Activated CD4-positive, alpha-beta T cell treated with anti-CD3 and anti-CD28 coated beads for 1 hour (primary cell): ENCODE measurements at regions not wholly inside any gene's neighbourhood (a gene's known extent, or its start where the extent isn't known, plus 50 kb on each side); places are given as distances from the start of the nearest gene placed in this dataset.

ENCODE experiments used
- DNase-seq: peaks from one replicate; pipeline ENCODE4 v3.0.0-alpha.2; 2020

DNA sequence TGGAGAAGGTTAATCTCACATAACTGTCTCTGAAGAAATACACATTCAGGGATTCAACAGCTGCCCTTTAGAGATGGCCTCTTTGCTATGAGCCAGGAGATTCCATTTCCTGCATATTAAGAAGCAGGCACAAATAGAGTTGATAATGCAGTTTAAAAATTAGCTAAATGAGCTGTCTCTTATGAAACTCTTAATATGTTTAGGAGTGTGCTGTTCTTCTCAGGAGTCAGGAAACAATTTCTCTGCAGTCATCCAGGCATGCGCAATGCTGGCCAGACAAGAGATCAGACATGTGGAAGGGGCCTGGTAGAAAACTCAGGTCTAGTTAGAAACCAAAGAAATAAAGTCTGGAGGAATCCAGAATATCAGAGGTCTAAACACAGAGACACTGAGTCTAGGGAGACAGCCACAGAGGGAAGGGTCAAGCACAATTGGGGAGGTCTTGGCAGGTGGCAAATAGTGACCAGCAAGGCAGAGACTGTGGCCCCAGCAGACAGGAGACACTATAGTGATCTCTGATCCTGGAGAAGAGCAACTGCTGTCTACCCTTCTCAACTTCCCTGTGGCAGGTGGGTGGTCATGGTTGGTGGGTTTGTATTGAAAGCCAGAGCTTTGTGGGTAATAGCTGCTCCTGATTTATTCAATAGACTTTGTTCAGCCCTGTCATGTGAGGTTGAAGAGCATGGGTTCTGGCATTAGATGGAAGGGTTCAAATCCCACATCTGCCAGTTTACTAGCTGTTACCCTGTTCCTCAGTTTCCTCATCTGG lies 185.8 kb upstream of the RMST start:
- DNase-seq, result no peak

DNA sequence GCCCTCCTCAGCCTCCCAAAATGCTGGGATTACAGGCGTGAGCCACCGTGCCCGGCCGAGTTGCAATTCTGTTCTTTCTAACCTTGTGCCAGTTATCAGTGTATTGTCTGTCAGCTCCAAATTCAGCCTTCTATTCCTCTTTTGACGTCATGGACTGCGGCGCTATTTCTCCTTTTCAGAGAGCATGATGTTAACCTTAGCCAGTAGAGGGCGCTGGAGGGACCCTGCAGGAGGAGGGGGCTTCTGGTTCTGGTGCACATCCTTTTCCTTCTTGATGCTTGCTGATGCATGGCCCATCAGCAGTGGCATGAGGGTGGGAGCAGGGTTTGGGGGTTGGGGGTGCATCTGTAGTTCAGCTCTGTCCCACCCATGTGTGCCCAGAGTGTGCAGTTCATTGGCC lies 179.3 kb upstream of the RMST start:
- DNase-seq, result no peak

DNA sequence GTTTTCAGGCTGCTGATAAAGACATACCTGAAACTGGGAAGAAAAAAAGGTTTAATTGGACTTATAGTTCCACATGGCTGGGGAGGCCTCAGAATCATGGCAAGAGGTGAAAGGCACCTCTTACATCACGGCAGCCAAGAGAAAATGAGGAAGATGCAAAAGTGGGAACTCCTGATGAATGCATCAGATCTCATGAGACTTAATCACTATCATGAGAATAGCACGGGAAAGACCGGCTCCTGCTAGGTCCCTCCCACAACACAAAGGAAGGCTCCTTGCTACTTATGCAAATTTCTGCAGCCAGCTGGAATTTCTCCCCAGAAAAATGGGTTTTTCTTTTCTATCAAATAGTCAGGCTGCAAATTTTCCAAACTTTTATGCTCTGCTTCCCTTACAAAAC lies 174.1 kb upstream of the RMST start:
- DNase-seq, result no peak

DNA sequence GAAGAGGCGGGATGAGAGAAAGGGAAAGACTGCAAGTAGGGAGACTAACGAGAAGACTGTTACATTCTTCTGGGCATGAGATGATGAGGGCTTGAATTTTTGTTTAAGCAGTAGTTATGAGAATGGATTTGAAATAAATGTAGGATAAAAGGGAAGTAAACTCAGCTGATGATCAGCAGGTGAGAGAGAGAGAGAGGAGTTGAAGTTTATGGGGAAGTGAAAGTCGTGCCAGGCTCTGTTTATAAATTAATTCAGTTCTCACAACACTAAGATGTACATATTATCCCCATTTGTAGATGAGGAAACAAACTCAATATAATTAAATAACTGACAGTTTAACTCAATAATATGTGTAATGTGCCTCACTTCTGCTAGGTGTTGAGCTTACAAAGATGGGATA lies 170.0 kb upstream of the RMST start:
- no peak for DNase-seq

DNA sequence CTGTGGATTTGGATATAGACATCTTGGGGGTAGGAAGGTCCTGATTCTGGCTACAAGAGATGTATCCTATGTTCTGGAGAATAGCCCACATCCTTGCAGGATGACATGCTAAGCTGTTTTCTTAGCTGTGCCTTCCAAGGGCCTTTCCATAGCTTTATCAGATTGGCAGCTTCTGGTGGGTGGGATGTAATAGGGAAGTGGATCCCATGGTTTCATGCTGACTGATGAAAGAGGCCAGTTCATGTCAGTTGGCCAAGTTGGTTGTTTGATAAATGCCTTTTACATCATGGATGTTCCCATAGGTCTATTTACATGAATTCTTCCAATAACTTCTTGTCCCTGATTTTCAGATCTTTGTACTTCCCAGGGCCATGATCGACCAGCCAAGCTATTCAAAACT lies 169.1 kb upstream of the RMST start:
- DNase-seq, result no peak

DNA sequence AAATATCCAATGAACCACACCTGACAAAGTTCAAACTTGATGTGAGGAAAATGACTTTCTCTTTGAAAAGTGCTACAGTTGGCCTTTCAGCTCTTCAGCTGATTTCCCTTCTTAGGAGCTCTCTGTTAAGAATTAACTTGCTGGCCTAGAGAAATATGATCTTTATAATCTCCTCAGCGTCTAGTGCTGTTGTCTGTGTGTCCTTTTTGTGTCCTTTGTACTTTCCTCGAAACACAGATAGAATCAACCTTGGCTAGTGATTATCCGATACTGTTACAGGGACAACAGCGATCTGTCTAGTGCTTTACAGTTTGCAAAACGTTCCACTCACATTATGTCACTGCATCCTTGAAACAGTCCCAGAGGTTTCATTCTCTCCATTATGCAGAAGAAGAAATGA lies 162.8 kb upstream of the RMST start:
- DNase-seq, result no peak

DNA sequence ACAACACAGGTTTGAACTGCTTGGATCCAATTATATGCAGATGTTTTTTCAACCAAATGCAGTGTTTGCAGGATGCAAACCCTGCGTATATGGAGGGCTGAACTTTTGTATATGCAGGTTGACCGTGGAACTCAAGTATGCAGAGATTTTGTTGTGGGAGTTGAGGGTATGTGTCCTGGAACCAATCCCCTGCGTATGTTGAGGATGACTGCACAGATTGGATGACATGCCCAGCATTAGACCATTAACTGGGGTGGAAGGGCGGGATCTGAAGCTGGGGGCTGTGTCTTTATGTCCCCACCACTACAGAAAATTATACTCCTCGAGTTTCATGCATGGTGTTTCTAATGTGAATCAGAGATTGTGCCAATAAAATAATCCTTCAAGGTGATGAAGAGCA lies 162.2 kb upstream of the RMST start:
- no peak for DNase-seq

DNA sequence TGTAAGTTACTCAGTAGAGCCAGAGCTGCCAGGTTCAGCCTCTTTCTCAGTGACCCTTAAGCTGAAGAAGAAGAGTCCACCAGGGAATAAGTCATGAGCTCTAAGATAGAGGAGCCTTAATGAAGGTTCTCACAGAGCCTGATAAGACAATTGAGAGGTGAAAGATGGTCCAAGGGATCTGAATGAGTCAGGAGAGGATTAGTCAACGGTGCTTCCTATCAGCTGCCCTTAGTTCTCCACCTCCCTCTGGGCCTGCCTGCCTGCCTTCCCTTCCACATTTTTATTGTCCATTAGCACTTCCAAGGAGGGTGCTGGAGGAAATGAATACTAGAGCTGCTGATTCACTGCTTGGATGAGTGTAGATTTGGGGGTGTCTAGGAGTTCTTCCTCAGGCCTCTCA lies 161.7 kb upstream of the RMST start:
- DNase-seq, result no peak

DNA sequence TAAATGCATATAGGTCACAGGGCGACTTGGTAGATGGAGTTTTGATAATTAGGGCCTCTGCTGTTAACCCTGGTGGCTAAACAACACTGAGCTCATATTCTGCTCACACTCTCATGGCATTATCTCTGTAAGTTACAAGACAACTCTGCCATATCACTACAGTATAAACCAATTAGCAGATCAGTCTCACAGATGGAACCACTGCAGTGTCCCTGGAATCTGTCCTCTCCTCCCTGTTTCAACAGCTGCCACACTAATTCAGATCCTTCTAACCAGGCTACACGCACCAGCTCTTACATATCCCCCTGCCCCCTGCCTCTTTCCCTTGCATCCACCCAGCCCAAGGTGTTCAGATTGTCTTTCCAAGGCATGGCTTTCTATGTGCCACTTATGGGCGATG lies 161.0 kb upstream of the RMST start:
- DNase-seq, result no peak

DNA sequence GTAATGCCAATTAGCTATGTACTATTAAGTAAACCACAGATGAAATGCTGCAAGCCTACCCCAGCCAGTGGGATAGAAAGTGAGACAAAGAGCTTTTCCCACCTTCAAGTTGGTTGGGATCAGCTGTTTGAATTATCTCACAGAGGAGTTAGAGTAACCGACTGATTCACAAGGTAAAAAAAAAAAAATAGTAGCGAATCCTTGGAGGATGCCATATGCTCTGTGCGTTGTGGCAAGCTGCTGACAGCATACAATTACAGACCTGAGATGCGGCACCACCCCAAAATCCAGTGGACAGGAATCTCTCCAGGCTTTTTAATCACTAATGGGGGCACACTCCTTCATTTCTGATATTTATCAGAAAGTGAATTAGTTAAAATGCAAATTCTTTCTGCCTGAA lies 157.0 kb upstream of the RMST start:
- DNase-seq, result no peak

DNA sequence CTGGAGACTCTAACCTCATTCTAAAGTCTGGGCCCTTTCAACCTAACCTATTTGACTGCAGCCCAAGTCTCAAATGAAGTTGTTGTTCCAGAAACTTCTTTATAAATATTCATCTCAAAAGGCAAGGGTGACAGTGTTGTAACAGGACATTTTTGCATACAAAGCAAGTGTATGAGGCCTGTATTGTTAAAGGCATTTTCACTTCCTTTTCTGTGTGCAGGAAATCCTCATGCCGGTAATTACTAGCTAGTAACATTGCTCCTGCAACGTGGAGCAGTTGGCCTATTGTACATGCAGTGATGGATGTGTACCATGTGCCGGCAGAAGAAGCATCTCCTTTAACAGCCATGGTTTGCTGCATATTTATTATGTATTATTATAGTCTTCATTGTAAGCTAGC lies 156.5 kb upstream of the RMST start:
- DNase-seq, result no peak

DNA sequence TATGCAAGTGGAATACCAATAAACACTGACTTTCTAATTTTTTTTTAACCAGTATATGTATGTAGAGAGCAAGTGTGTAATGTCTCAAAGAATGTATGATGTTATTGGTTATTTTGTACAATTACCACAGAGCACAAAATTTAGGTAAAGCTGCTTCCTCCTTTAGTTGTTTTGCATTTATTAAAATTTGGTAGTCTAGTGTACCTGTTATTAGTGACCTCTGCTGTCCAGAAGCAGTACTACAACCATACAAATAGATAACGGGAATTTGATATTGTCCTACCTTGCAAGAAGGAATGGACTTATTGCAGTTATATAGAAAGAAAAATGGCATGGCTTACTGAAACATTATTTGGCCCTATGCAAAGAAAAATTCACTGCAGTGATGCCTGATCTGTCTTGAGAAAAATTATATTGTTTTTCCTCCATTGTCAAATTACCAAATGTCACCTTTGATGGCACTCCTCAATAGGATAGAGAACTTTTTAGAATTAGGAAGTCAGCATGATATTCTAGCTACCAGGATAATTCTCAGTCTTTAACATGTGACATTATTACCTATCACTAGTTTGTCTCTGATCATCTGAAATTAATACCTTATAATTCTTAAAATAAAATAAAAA lies 153.9 kb upstream of the RMST start:
- no peak for DNase-seq

DNA sequence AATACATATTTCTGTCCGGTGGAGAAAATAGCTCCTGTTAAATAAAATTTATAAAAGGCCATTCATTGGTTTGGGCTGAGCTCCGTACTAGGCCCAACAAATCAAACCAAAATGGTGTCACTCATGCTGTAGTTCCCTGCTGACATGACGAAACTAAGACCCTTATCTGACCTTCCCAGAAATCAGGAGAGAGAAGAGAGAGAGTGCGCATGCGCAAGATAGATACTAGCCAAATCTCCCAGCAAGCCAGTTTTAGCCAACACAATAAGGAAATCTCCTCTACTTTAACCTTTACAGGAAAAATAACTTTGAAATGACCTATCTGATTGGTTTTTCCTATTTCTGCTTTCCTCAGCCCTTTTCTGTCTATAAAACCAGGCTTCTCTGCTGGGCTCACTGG lies 152.7 kb upstream of the RMST start:
- no peak for DNase-seq

DNA sequence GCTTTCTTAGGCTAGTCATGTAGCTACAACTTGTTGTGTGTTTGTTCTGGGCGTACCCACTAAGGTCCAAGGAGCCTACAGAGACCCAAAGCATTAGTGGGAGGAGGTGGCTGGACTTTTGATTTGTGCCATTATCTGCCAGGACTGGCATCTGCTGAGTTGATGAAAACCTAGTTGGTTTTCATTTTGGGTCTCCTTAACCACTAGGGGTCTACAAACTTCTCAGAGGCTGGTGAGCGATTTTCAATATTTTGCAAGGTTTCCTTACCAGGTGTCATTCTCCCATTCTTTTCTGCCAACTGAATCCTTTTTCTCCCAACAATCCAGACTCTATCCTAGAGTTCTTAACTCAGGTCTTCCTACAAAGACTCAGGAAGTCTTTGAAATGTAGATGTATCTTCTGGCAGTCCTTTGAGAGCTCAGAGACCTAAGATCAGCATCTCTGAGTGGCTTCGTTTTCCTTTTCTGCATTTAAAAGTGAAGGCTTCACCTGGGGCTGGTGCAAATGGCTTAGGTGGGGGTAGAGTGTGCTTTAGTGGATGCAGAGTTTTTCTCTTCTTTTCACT lies 150.0 kb upstream of the RMST start:
- DNase-seq, result no peak

DNA sequence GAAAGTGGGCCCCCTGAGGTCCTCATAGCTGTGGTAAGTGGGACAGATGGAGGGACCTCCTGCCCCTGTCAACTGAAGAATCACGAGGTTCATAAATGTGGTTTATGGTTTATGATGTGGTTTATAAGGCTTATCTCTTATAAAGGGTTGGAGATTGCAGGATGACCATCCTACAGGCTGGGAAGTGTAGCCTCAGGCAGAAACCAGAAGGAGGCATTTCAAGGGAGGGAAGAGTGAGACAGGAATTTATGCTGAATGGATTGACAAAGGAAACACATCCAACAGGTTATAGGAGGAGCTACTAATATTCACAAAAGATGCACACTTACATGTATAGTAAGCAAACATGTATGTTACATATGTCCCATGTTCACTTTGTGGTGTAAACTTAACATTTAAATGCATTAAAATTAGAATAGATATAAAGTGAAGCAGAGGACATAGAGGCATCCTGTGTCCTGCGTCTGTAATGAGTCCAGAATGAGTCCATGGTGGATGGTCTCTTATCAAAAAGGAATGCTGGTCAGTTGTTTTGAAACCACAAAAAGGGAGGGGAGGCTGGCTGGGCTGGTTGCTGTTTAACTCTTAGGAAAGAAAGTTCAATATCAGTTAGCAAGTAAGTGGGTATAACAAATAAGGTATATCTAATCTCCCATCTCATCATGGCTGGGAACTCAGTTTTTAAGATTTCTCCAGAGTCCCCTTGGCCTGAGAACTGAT lies 149.0 kb upstream of the RMST start:
- DNase-seq, result no peak

DNA sequence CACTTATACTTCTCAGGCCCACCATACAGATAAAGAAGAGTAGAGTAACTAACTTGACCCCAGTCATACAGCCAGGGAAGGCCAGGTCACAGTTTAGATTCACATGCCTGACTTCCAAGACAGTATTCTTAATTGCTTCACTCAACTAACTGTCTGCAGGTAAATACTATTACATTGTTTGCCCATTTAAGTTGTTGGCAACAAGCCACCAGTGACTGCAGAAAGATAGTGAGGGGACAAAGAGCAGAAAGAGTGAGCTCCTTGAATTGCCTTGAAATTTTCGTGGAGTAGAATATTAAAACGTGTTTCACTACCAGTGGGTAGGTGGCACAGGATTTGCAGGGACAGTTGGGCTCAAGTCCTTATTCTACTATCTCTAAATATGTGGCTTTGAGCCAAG lies 146.3 kb upstream of the RMST start:
- no peak for DNase-seq

DNA sequence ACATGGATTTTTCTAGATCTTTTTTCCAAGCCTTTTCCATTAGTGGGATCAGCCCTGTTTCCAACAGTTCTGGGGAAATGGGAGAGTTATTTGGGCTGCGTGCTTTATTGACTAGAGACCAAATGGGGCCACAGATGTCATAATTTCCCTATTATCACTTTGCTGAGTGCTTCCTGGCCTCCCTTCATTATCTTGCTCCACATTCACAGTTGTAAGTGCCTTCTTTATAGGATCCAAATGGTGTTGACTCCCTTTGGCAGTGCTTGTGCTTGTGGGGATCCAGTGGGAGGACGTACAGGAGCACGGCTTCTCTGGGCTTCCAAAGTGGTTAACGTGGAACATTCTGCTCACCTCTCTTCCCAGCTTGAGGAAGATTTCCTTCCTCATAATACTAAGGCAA lies 141.0 kb upstream of the RMST start:
- DNase-seq, result no peak

DNA sequence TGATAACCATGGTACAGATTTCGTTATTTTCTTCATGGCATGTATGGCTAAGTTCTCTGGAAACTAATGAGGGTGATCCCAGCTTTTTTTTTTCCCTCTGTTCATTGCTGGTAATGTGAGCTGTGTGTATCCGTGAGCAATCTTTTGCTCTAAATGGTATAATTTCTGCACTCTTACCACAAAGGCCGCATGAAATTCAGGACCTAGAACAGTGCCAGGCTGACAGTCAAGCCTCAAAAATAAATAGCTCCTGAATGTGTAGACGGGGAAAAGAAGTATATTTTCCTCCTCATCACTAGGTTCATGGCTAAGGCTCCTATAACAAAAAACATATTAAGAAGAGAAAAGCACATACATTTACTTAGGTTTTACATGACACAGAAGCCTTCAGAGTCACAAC lies 140.2 kb upstream of the RMST start:
- DNase-seq, result no peak

DNA sequence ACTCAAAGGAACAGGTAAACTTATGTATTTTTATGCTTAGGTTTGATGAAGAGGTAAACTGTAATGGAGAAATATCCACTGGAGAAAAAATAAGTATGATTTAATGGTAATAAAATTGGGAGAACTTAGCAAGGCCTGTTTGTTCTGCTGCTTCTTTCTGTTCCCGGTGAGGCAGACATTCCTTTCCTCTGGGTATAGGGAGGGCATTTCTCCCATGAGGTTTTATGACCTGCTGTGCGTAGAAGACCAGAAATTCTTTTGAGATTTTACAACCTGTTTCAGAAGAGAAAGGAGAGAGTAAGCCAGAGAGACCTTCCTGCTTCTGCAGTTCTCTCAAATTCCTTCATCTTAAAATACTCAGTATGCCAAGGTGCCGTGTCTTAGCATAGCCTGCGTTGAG lies 139.4 kb upstream of the RMST start:
- no peak for DNase-seq

DNA sequence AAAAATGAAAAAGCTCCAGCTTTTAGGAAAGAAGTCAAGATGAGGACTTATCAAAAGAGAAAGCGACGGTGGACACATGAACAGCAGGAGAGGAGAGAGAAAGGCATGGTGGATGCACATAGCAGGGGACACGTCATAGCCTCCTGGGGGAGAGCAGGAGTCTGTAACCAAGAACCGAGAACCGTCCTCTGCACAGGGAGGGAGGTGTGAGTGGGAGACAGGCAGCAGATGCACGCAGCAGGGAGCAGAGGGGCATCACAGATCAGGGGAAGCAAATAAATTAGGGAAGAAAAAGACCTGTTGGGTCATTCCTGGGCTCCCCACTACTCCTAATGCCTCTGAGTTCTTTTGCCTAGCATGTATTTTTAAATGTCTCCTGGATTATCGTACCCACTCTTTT lies 138.1 kb upstream of the RMST start:
- DNase-seq, result no peak

DNA sequence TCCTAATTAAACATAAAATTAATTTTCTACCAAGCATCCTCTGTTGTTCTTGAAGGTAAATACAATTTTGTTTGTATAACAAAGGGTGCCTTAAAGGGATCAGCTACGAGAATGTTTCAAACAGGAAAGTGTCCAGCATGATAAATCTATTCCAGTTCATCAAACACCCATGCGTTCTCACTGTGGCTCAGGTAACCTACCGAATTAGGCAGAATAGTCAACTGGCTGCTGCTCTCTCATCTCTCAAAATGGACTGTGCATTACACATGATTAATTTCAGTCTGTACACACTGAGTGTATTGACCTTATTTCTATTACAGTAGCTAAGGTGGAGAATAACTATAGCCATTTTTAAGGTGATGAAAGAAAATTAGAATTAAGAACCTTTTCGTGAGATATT lies 127.5 kb upstream of the RMST start:
- no peak for DNase-seq

DNA sequence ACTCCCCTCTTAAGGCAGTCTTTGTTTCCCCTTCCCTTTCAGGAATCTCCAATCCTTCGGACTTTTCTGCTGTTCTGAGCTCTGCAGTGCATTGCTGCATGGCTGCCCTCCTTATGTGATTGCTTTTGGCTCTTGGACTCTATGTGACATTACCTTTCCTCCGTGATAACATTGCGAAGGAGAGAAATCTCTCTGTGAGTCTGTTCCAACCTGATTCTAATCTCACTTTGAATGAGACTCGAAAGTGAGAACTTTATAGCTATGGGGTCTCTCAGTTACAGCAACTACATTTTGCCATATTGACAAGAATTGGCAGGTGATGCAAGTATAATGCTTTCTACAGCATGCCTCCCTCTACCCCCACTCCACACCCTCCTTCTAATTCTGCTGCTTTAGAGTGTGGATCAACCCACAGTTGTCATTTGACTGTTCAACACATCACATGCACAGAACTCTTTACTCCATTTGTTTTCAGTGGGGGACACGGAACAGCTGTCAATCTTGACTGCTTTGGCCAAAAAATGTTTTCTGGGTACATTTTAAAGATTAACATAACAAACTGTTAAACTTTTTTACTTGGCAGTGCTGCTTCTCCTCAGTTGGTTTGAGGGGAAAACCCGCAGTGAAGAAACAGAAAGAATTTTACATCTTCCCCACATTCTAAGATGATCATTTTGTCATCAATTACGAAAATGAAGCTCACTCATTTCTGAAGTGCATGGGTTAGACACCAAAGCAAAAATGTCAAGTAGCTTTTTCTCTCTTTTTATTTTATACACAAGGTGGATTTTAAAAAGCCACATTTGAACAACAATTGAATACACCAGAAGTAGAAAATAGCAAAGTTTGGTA lies 125.5 kb upstream of the RMST start:
- no peak for DNase-seq

DNA sequence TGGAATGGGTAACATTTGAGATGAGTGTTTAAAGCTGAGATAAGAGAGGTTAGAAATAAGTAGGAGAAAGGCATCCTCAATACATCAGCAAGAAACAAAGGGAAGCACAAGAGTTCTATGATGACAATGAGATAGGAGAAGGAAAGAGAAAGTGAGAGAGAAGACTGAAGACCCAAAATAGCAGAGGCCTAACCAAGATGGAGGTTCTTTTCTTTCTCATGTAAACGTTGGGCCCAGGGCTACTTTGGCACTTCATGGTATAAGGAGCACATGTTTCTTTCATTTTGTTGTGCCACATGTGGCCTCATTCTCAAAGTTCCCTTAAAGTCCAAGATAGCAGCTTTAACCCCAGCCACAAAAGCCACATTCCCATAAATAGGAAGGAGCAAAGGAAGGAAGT lies 120.5 kb upstream of the RMST start:
- no peak for DNase-seq
